Keratinocyte (primary cell): ENCODE measurements at regions not wholly inside any gene's neighbourhood (a gene's known extent, or its start where the extent isn't known, plus 50 kb on each side); places are given as distances from the start of the nearest gene placed in this dataset.

ENCODE experiments used
- DNase-seq: peaks from one replicate; pipeline ENCODE4 v3.0.0-alpha.2; 2011; ENCODE audit warnings: low read depth, missing footprints, low spot score
- FAIRE-seq: peaks from 2 replicates; lab custom pipeline; 2011; peaks lifted over from hg19 to GRCh38; lab: Jason Lieb, UNC
- H2AFZ ChIP-seq: 2 replicates; pipeline ENCODE4 v1.6.0; 2012; ENCODE audit warnings: low read length, control low read depth, inconsistent platforms; ENCODE audit not compliant: control insufficient read depth
- H3K27ac ChIP-seq: 2 replicates; pipeline ENCODE4 v1.5.1; 2011; ENCODE audit warnings: low read length; ENCODE audit not compliant: control insufficient read depth, insufficient read depth
- H3K27me3 ChIP-seq: 3 replicates; pipeline ENCODE4 v1.6.0; 2011; ENCODE audit warnings: low read length; ENCODE audit not compliant: control insufficient read depth, insufficient read depth; ENCODE audit errors: extremely low read depth
- H3K36me3 ChIP-seq, 2 experiments: 2 replicates in 1 of 2; 3 replicates in 1 of 2; pipeline ENCODE4 v1.5.1; 2011; ENCODE audit warnings: low read length in 2 of 2, mild to moderate bottlenecking in 1 of 2; ENCODE audit not compliant: control insufficient read depth in 2 of 2, insufficient read depth in 2 of 2; ENCODE audit errors: extremely low read depth in 1 of 2
- H3K4me1 ChIP-seq: 3 replicates; pipeline ENCODE4 v1.5.1; 2011; ENCODE audit warnings: low read length; ENCODE audit not compliant: control insufficient read depth, insufficient read depth; ENCODE audit errors: extremely low read depth
- H3K4me2 ChIP-seq: 3 replicates; pipeline ENCODE4 v1.6.0; 2011; ENCODE audit warnings: low read depth, low read length; ENCODE audit not compliant: control insufficient read depth, insufficient read depth; ENCODE audit errors: extremely low read depth
- H3K4me3 ChIP-seq, 3 experiments: fragments of 200-600 bp in 1 of 3; sonication (generic) in 1 of 3; 2 replicates in 2 of 3; 3 replicates in 1 of 3; pipeline ENCODE4 v1.5.1; 2011 to 2016; ENCODE audit warnings: low read length in 3 of 3, mild to moderate bottlenecking in 3 of 3, control low read depth in 2 of 3, inconsistent platforms in 1 of 3, low read depth in 1 of 3, mixed read lengths in 1 of 3, mixed run types in 1 of 3, moderate library complexity in 1 of 3; ENCODE audit not compliant: control insufficient read depth in 2 of 3, insufficient read depth in 2 of 3; ENCODE audit errors: extremely low read depth in 1 of 3
- H3K79me2 ChIP-seq: 2 replicates; pipeline ENCODE4 v1.6.0; 2012; ENCODE audit warnings: low read length; ENCODE audit not compliant: control insufficient read depth, insufficient read depth
- H3K9ac ChIP-seq: 3 replicates; pipeline ENCODE4 v1.6.0; 2011; ENCODE audit warnings: low read length; ENCODE audit not compliant: control insufficient read depth, insufficient read depth; ENCODE audit errors: extremely low read depth
- H3K9me1 ChIP-seq: 3 replicates; pipeline ENCODE4 v1.6.0; 2011; ENCODE audit warnings: low read length; ENCODE audit not compliant: control insufficient read depth, insufficient read depth; ENCODE audit errors: extremely low read depth
- H3K9me3 ChIP-seq: 2 replicates; pipeline ENCODE4 v1.5.1; 2012; ENCODE audit warnings: low read depth, low read length; ENCODE audit not compliant: control insufficient read depth
- H4K20me1 ChIP-seq: 3 replicates; pipeline ENCODE4 v1.6.0; 2011; ENCODE audit warnings: low read length; ENCODE audit not compliant: control insufficient read depth, insufficient read depth; ENCODE audit errors: extremely low read depth
- CTCF ChIP-seq, 3 experiments: IDR thresholded peaks in 1 of 3; conservative IDR thresholded peaks in 1 of 3; optimal IDR thresholded peaks in 1 of 3; 2 replicates in 2 of 3; 3 replicates in 1 of 3; pipeline versions ENCODE3 to v1.5.1; 2011; ENCODE audit warnings: low read length in 3 of 3, mild to moderate bottlenecking in 3 of 3, moderate library complexity in 2 of 3, control low read depth in 1 of 3, inconsistent platforms in 1 of 3; ENCODE audit not compliant: insufficient read depth in 2 of 3; ENCODE audit errors: extremely low read depth in 1 of 3
- EZH2 ChIP-seq: IDR thresholded peaks from one replicate; pipeline ENCODE4 v1.6.1; 2012; ENCODE audit warnings: inconsistent platforms, mild to moderate bottlenecking, low read length, moderate library complexity
- dilution Hi-C: fragments of 300-500 bp; cut with MboI; formaldehyde crosslinking; loops from one replicate; pipeline ENCODE4 v1.7.0; 2020; ENCODE audit warnings: low sequenced_read_pairs; ENCODE audit not compliant: extremely low pct_ligation_motif_present

- Histone ChIP-seq H4K20me1 (no peaks in the 10 kb centered on the region), H3K9ac (no peak overlapping the region), H3K36me3 (no peaks in the 10 kb centered on the region), H2AFZ (no peak overlapping the region), H3K4me2 (no peak overlapping the region), H3K27ac (no peak overlapping the region), H3K9me1 (no peaks in the 10 kb centered on the region), H3K4me3 (no peak overlapping the region), H3K27me3 (peaks cover 5% of the 10 kb centered on the region), H3K79me2 (no peaks in the 10 kb centered on the region), H3K4me1 (no peaks in the 10 kb centered on the region), H3K9me3 (no peaks in the 10 kb centered on the region)
- dilution Hi-C loops: no loop called here
- DNase-seq (no peak), FAIRE-seq (peak; percentile 26)
- no peak for TF ChIP-seq EZH2
- TF ChIP-seq CTCF (optimal IDR thresholded peaks at IDR 0.05 in 1 of 3, IDR thresholded peaks at IDR 0.05 in 1 of 3, conservative IDR thresholded peaks at IDR 0.05 in 1 of 3; ENCODE audit: extremely low read depth in 1 of 3, insufficient read depth in 2 of 3, low read length in 3 of 3): no peak
Measured at GRCh38 chr7:133197972-133198544, 54.8 kb upstream of the EXOC4 start.

DNA sequence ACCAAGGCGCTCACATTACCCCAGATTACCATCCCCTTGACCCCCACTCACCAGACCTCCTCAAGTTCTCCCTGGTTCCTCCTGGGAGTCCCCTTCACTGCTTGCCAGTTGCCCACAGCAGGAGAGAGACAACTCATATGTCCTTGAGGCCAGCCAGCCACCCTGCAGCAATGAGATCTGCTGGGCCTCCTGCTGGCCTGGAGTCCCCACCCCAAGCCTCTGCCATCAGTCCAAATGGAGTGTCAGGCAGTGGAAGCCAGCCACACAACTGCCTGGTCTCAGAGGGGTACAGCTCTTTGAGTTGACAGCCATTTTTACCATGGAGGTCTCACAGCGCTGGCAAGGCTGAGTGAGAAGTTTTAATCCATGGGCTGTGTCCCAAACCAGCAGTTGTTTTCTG lies 53.0 kb upstream of the EXOC4 start:
- H2AFZ ChIP-seq: no peak overlapping the region
- no peak for DNase-seq
- H3K9me3 ChIP-seq: no peaks in the 10 kb centered on the region
- H3K27ac ChIP-seq: no peak overlapping the region
- H3K4me2 ChIP-seq: no peak overlapping the region
- H3K9me1 ChIP-seq: no peaks in the 10 kb centered on the region
- H3K79me2 ChIP-seq: no peaks in the 10 kb centered on the region
- H3K27me3 ChIP-seq: no peaks in the 10 kb centered on the region
- dilution Hi-C loops: no loop called here
- H3K9ac ChIP-seq: no peak overlapping the region
- FAIRE-seq: no peak
- no peaks in the 10 kb centered on the region for H3K4me1 ChIP-seq
- no peaks in the 10 kb centered on the region for H4K20me1 ChIP-seq
- no peaks in the 10 kb centered on the region for H3K36me3 ChIP-seq
- no peak overlapping the region for H3K4me3 ChIP-seq
- TF ChIP-seq EZH2 (no peak), CTCF (optimal IDR thresholded peaks at IDR 0.05 in 1 of 3, IDR thresholded peaks at IDR 0.05 in 1 of 3, conservative IDR thresholded peaks at IDR 0.05 in 1 of 3; ENCODE audit: extremely low read depth in 1 of 3, insufficient read depth in 2 of 3, low read length in 3 of 3) (no peak)
